ENCODE measurements at regions not wholly inside any gene's neighbourhood (a gene's known extent, or its start where the extent isn't known, plus 50 kb on each side); places are given as distances from the start of the nearest gene placed in this dataset.
A peak's percentile ranks its signal among the peaks of the same experiment; 100 is the strongest.

DNA sequence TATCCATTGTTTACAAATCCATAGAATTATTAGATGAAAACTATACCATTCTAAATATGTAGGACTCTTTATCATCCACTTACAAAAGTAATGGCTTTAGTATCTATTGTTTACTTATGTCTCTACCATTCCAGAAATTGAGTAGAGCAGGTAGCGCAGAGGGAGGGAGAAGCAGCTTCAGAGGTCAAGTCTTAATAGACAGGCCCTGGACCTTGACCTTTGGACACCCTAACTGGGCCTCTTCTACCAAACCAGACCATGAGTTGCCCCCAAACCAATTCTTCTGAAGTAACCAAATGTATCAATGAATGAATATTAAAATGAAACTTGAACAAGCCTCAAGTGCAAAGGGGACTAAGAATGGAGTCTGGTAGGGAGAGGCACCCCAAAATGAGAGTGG lies 124.9 kb upstream of the ANKRD55 start:
- Histone ChIP-seq H3K9me3 (no peaks in the 10 kb centered on the region), H3K4me3 (no peak overlapping the region), H3K36me3 (no peaks in the 10 kb centered on the region), H3K4me1 (peaks cover 0 to 7% of the 10 kb centered on the region in 2 donors), H3K27ac (peak overlapping the region; percentile 51 to 70), H3K27me3 (no peaks in the 10 kb centered on the region)
- no peak for DNase-seq
- TF ChIP-seq, protein P1, sequence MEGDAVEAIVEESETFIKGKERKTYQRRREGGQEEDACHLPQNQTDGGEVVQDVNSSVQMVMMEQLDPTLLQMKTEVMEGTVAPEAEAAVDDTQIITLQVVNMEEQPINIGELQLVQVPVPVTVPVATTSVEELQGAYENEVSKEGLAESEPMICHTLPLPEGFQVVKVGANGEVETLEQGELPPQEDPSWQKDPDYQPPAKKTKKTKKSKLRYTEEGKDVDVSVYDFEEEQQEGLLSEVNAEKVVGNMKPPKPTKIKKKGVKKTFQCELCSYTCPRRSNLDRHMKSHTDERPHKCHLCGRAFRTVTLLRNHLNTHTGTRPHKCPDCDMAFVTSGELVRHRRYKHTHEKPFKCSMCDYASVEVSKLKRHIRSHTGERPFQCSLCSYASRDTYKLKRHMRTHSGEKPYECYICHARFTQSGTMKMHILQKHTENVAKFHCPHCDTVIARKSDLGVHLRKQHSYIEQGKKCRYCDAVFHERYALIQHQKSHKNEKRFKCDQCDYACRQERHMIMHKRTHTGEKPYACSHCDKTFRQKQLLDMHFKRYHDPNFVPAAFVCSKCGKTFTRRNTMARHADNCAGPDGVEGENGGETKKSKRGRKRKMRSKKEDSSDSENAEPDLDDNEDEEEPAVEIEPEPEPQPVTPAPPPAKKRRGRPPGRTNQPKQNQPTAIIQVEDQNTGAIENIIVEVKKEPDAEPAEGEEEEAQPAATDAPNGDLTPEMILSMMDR (IDR thresholded peaks at IDR 0.05): no peak
- no peak for TF ChIP-seq POLR2A (IDR thresholded peaks at IDR 0.05)
- intact Hi-C loops (cut with DNase I; ENCODE audit: low total_unique reads): no loop called here

GRCh38 chr5:56357426-56357825 lies 124.3 kb upstream of the ANKRD55 start:
- H3K27ac ChIP-seq: peak overlapping the region in 1 of 2 donors; percentile 28
- H3K9me3 ChIP-seq: no peaks in the 10 kb centered on the region
- no peak overlapping the region for H3K4me3 ChIP-seq
- no peaks in the 10 kb centered on the region for H3K27me3 ChIP-seq
- no peaks in the 10 kb centered on the region for H3K36me3 ChIP-seq
- TF ChIP-seq, protein P1 (IDR thresholded peaks at IDR 0.05): no peak
- H3K4me1 ChIP-seq: peaks cover 0 to 7% of the 10 kb centered on the region in 2 donors
- no peak for DNase-seq
- intact Hi-C loops (cut with DNase I; ENCODE audit: low total_unique reads): no loop called here

DNA sequence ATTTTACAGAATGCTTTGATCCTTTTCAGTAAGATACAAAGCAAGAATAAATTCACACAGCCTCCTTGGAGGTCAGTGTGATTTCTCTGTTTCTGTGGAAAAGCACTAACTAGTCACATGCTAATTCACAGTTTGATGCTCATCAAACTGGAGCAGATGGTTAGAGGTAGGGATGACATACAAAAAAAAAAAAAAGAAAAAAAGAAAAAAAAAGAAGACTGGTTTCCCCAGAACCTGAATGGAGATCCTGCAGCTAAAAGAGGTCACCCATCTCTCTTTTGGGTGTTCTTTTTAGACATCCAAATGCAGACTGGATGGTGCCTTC lies 123.7 kb upstream of the ANKRD55 start:
- DNase-seq: no peak
- intact Hi-C loops (cut with DNase I; ENCODE audit: low total_unique reads): no loop called here
- TF ChIP-seq, protein P1 (IDR thresholded peaks at IDR 0.05): no peak
- TF ChIP-seq POLR2A (IDR thresholded peaks at IDR 0.05): no peak
- H3K9me3 ChIP-seq: no peaks in the 10 kb centered on the region
- H3K36me3 ChIP-seq: no peaks in the 10 kb centered on the region
- H3K4me1 ChIP-seq: peaks cover 0 to 7% of the 10 kb centered on the region in 2 donors
- H3K27me3 ChIP-seq: no peaks in the 10 kb centered on the region
- no peak overlapping the region for H3K4me3 ChIP-seq
- H3K27ac ChIP-seq: peak overlapping the region in 1 of 2 donors; percentile 28

- no peak for DNase-seq
- H3K4me1 ChIP-seq: peaks cover 0 to 7% of the 10 kb centered on the region in 2 donors
- intact Hi-C loops (cut with DNase I; ENCODE audit: low total_unique reads): no loop called here
- TF ChIP-seq, protein P1 (IDR thresholded peaks at IDR 0.05): no peak
- TF ChIP-seq POLR2A (IDR thresholded peaks at IDR 0.05): no peak
- H3K9me3 ChIP-seq: no peaks in the 10 kb centered on the region
- H3K4me3 ChIP-seq: no peak overlapping the region
- no peaks in the 10 kb centered on the region for H3K27me3 ChIP-seq
- H3K27ac ChIP-seq: peak overlapping the region in 1 of 2 donors; percentile 28
- H3K36me3 ChIP-seq: no peaks in the 10 kb centered on the region
Measured at GRCh38 chr5:56356121-56356835, 123.1 kb upstream of the ANKRD55 start.

- H3K9me3 ChIP-seq: no peaks in the 10 kb centered on the region
- DNase-seq: no peak
- no peak overlapping the region for H3K27ac ChIP-seq
- H3K4me3 ChIP-seq: no peak overlapping the region
- H3K36me3 ChIP-seq: no peaks in the 10 kb centered on the region
- TF ChIP-seq, protein P1 (IDR thresholded peaks at IDR 0.05): no peak
- no peak for TF ChIP-seq POLR2A (IDR thresholded peaks at IDR 0.05)
- intact Hi-C loops (cut with DNase I; ENCODE audit: low total_unique reads): no loop called here
- H3K4me1 ChIP-seq: peaks cover 5 to 11% of the 10 kb centered on the region in 2 donors
- H3K27me3 ChIP-seq: no peaks in the 10 kb centered on the region
Measured at GRCh38 chr5:56354836-56355235, 121.7 kb upstream of the ANKRD55 start.

Measured in uterus (tissue), 3 donors.